ENCODE measurements at regions not wholly inside any gene's neighbourhood (a gene's known extent, or its start where the extent isn't known, plus 50 kb on each side); places are given as distances from the start of the nearest gene placed in this dataset.

DNA sequence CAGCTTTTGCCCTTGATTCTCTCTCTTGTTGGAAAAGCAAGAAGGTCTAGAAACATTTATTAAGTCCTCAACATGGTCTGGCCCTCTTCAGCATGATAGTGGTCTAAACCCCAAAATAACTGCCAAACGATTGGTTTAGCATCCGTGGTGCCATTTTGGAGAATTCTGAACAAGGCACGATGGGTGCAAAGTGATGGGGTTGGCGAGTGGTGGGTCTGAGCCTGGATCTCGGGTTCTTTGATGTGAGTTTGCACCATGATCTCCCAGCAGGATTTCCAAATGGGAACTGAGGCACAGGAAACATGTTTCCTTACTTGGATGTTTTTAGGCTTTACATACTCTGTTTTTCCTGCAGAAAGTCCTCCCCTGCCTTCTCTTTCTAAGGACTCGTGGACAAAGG is 240.3 kb downstream of the MYCN start:
- no peak for TF ChIP-seq SIN3A (IDR thresholded peaks at IDR 0.05; ENCODE audit: borderline replicate concordance, insufficient read depth, low read length)
- no peak for TF ChIP-seq FOXP2 (optimal IDR thresholded peaks at IDR 0.05; ENCODE audit: borderline replicate concordance, extremely low read depth, extremely low read length, insufficient read depth)
- TF ChIP-seq TAF1 (IDR thresholded peaks at IDR 0.05; ENCODE audit: borderline replicate concordance, insufficient read depth, low read length), result no peak
- no peak for TF ChIP-seq POLR2AphosphoS5 (IDR thresholded peaks at IDR 0.05; ENCODE audit: low read depth, low read length)
- TF ChIP-seq REST (IDR thresholded peaks at IDR 0.05; ENCODE audit: insufficient read depth in 1 of 2, low read depth in 2 of 2, low read length in 2 of 2), result no peak

DNA sequence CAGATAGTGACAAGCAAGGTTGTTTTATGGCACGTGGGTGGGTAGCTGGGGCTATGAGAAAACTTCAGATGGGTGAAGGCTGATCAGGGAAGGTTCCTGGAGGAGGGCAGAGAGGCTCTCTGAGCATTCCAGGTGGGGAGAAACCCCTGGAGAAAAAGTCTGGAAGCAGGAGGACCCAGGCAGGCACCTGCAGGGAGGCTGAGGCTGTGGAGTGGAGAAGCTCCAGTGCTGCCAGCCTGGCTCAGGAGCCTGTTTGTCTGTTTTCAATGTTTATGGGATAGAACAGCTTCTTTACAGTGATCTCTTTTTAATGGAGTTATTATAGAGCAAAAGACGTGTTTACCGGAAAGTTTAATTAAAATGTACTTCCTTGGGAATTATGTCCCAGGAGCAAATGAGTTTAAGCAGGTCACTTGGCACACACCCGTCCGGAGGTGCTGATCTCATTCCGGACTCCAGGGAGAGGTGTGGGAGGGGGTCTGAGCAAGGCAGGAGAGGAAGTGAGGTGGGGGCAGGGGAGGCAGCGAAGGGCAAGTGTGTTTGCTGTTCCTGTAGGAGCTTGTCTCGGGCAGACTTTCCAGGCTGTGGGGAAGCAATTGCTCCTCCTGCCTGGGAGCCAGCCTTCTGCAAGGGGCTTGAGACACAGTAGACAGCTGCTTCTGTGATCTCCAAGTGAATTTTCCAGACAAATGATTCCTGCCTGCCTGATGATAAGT is 239.5 kb downstream of the MYCN start:
- TF ChIP-seq SIN3A (IDR thresholded peaks at IDR 0.05; ENCODE audit: borderline replicate concordance, insufficient read depth, low read length), result no peak
- no peak for TF ChIP-seq POLR2AphosphoS5 (IDR thresholded peaks at IDR 0.05; ENCODE audit: low read depth, low read length)
- no peak for TF ChIP-seq FOXP2 (optimal IDR thresholded peaks at IDR 0.05; ENCODE audit: borderline replicate concordance, extremely low read depth, extremely low read length, insufficient read depth)
- TF ChIP-seq REST (IDR thresholded peaks at IDR 0.05; ENCODE audit: insufficient read depth in 1 of 2, low read depth in 2 of 2, low read length in 2 of 2), result no peak
- no peak for TF ChIP-seq TAF1 (IDR thresholded peaks at IDR 0.05; ENCODE audit: borderline replicate concordance, insufficient read depth, low read length)

DNA sequence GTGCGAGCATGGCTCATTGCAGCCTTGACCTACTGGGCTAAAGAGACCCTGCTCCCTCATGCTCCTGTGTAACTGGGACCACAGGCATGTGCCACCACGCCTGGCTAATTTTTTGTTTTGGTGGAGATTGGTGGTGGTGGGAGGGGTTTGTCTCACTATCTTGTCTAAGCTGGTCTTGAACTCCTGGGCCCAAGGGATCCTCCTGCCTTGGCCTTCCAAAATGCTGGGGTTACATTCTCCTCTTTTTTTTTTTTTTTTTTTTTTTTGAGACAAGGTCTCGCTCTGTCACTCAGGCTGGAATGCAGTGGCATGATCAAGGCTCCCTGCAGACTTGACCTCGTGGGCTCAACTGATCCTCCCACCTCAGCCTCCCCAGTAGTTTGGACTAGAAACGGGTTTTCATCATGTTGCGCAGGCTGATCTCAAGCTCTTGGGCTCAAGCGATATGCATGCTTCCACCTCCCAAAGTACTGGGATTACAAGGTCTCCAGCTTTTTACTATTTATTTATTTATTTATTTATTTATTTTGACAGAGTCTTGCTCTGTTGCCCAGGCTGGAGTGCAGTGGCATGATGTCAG is 238.3 kb downstream of the MYCN start:
- TF ChIP-seq FOXP2 (optimal IDR thresholded peaks at IDR 0.05; ENCODE audit: borderline replicate concordance, extremely low read depth, extremely low read length, insufficient read depth) (no peak), SIN3A (IDR thresholded peaks at IDR 0.05; ENCODE audit: borderline replicate concordance, insufficient read depth, low read length) (no peak), REST (IDR thresholded peaks at IDR 0.05; ENCODE audit: insufficient read depth in 1 of 2, low read depth in 2 of 2, low read length in 2 of 2) (no peak), POLR2AphosphoS5 (IDR thresholded peaks at IDR 0.05; ENCODE audit: low read depth, low read length) (no peak)

DNA sequence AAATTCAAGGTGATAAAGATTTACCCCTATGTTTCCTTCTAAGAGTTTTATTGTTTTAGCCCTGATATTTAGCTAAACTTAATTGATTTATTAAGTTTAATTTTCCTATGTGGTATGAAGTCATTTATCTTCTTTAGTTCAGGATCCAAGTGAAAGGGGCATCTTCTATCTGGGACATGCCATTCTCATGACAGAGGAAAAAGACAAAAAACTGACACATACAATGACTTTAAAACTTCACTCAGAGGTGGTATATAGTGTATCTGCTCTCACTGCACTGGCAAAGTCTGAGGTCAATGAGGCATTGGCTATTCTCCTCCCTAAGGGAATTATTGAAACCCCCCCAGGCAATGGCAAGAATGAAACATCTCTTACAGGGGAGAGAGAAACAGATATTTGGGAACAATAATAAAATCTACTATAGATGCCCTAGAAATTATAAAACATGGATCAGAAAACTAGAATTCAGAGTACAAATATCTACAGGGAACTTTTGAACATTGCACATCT is 237.4 kb downstream of the MYCN start:
- TF ChIP-seq REST (IDR thresholded peaks at IDR 0.05; ENCODE audit: insufficient read depth in 1 of 2, low read depth in 2 of 2, low read length in 2 of 2) (no peak), FOXP2 (optimal IDR thresholded peaks at IDR 0.05; ENCODE audit: borderline replicate concordance, extremely low read depth, extremely low read length, insufficient read depth) (no peak), SIN3A (IDR thresholded peaks at IDR 0.05; ENCODE audit: borderline replicate concordance, insufficient read depth, low read length) (no peak), POLR2AphosphoS5 (IDR thresholded peaks at IDR 0.05; ENCODE audit: low read depth, low read length) (no peak), TAF1 (IDR thresholded peaks at IDR 0.05; ENCODE audit: borderline replicate concordance, insufficient read depth, low read length) (no peak)
